ENCODE measurements at regions not wholly inside any gene's neighbourhood (a gene's known extent, or its start where the extent isn't known, plus 50 kb on each side); places are given as distances from the start of the nearest gene placed in this dataset.

- Histone ChIP-seq H4K8ac (ENCODE audit: extremely low read depth, insufficient read depth, low read length) (no peak overlapping the region), H3K18ac (ENCODE audit: extremely low read depth, low read length) (no peak overlapping the region), H3K4me3 (ENCODE audit: extremely low read depth in 1 of 4, insufficient read depth in 2 of 4, low read depth in 3 of 4, low read length in 4 of 4) (no peak overlapping the region), H2BK12ac (ENCODE audit: low read depth, low read length) (no peak overlapping the region), H3K4me2 (ENCODE audit: insufficient read depth in 1 of 2, low read depth in 2 of 2, low read length in 2 of 2) (no peak overlapping the region), H3K23me2 (ENCODE audit: low read depth, low read length) (no peaks in the 10 kb centered on the region), H4K20me1 (replicated peaks in 1 of 2; ENCODE audit: control insufficient read depth in 1 of 2, insufficient read depth in 2 of 2, low read length in 2 of 2) (no peaks in the 10 kb centered on the region), H3K4me1 (replicated peaks in 1 of 4; ENCODE audit: control insufficient read depth in 3 of 4, insufficient read depth in 4 of 4, low read length in 3 of 4) (no peaks in the 10 kb centered on the region), H3K9me3 (ENCODE audit: insufficient read depth in 2 of 2, low read depth in 1 of 2, low read length in 1 of 2) (no peaks in the 10 kb centered on the region; a peak in 1 of 4 replicates), H3K23ac (ENCODE audit: insufficient read length) (no peak overlapping the region), H3K14ac (ENCODE audit: insufficient read length) (no peak overlapping the region), H3K36me3 (ENCODE audit: control insufficient read depth in 2 of 4, insufficient read depth in 4 of 4, low read length in 3 of 4) (no peaks in the 10 kb centered on the region), H2AFZ (ENCODE audit: low read length) (no peak overlapping the region), H3K4ac (replicated peaks; ENCODE audit: insufficient read length, low read depth, low read length) (no peak overlapping the region), H3K27me3 (replicated peaks in 1 of 4; ENCODE audit: control insufficient read depth in 3 of 4, extremely low read depth in 1 of 4, insufficient read depth in 3 of 4, low read length in 3 of 4) (no peaks in the 10 kb centered on the region), H2BK5ac (ENCODE audit: low read depth, low read length) (no peak overlapping the region), H3K9ac (replicated peaks in 1 of 4; ENCODE audit: extremely low read depth in 1 of 4, low read depth in 3 of 4, low read length in 3 of 4) (no peak overlapping the region), H3K79me1 (ENCODE audit: low read depth, low read length) (no peaks in the 10 kb centered on the region), H2BK120ac (replicated peaks; ENCODE audit: low read depth, low read length) (no peak overlapping the region), H3K27ac (ENCODE audit: low read depth, low read length) (no peak overlapping the region), H4K5ac (ENCODE audit: insufficient read length, low read depth, low read length) (no peak overlapping the region), H3K56ac (replicated peaks; ENCODE audit: insufficient read length, low read depth, low read length) (no peak overlapping the region), H2AK5ac (ENCODE audit: low read depth, low read length) (no peak overlapping the region), H4K91ac (replicated peaks; ENCODE audit: insufficient read length, low read length) (no peak overlapping the region), H2BK15ac (ENCODE audit: low read length) (no peak overlapping the region), H3K79me2 (ENCODE audit: control insufficient read depth in 1 of 2, insufficient read depth in 2 of 2, low read length in 2 of 2) (no peaks in the 10 kb centered on the region), H2BK20ac (ENCODE audit: low read length) (no peak overlapping the region)
- no peak for DNase-seq (ENCODE audit: low read depth in 1 of 2, low spot score in 2 of 2)
- 90% methylated on average over 2 of the region's 2 CpGs; no CpG with 5 or more reads in 1 of the 2 experiments for WGBS, 2 experiments (ENCODE audit: extremely low coverage in 1 of 2, insufficient coverage in 1 of 2, insufficient read length in 1 of 2, insufficient replicate concordance in 2 of 2, low coverage in 1 of 2, low lambda C conversion rate in 2 of 2, missing lambda C conversion rate in 1 of 2)
- POLR2A ChIA-PET (ENCODE audit: partially characterized antibody) = no interaction called here
- CTCF ChIA-PET (ENCODE audit: partially characterized antibody) = interaction anchor here (0.7 to 2.1 kb wide), 2 partner anchors 10 to 149 kb away, joined by 3 to 5 read pairs; no protein-coding TSS in a partner anchor
- no peak for FAIRE-seq
- TF ChIP-seq PHF8 (conservative IDR thresholded peaks at IDR 0.05; ENCODE audit: low read depth, low read length) (no peak), SP1 (IDR thresholded peaks at IDR 0.05; ENCODE audit: low read depth, low read length) (no peak), RNF2 (IDR thresholded peaks at IDR 0.05; ENCODE audit: borderline replicate concordance, low read depth, low read length, missing control alignments, poor library complexity, severe bottlenecking) (no peak), HDAC6 (IDR thresholded peaks at IDR 0.05; ENCODE audit: low read depth, low read length) (no peak), CEBPB (IDR thresholded peaks at IDR 0.05; ENCODE audit: low read depth, low read length) (no peak), JUN (IDR thresholded peaks at IDR 0.05; ENCODE audit: low read depth, low read length) (no peak), CHD1 (IDR thresholded peaks at IDR 0.05; ENCODE audit: low read depth, low read length) (no peak), ATF2 (IDR thresholded peaks at IDR 0.05; ENCODE audit: low read length) (no peak), RBBP5 (IDR thresholded peaks at IDR 0.05; ENCODE audit: borderline replicate concordance, low read depth, low read length) (no peak), KDM4A (IDR thresholded peaks at IDR 0.05; ENCODE audit: low read depth, low read length, severe bottlenecking) (no peak)
- TF ChIP-seq, protein P1, sequence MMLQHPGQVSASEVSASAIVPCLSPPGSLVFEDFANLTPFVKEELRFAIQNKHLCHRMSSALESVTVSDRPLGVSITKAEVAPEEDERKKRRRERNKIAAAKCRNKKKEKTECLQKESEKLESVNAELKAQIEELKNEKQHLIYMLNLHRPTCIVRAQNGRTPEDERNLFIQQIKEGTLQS (IDR thresholded peaks at IDR 0.05; ENCODE audit: insufficient read depth, low read depth, low read length) = no peak
Measured at GRCh38 chr5:62729675-62730074, 151.1 kb downstream of the LRRC70 start.

Measured in H1 (cell line).